SK-N-SH (cell line): ENCODE measurements at regions not wholly inside any gene's neighbourhood (a gene's known extent, or its start where the extent isn't known, plus 50 kb on each side); places are given as distances from the start of the nearest gene placed in this dataset.

Experiments used
- CTCF ChIA-PET: fragments of 300-600, 350-600 bp; formaldehyde crosslinking; extraction: SDS; loops from one replicate; lab custom pipeline; 2021; lab: Yijun Ruan, JAX
- POLR2A ChIA-PET: fragments of 350-600 bp; sonication (Branson Sonifier 250); formaldehyde crosslinking; extraction: SDS; loops from one replicate; lab custom pipeline; 2020; ENCODE audit warnings: antibody characterized with exemption, inconsistent platforms; lab: Yijun Ruan, JAX
- DNase-seq: peaks from one replicate; pipeline ENCODE4 v3.0.0; 2012
- H2AFZ ChIP-seq: fragments of 200-600 bp; sonication (generic); 2 replicates; pipeline ENCODE4 v1.8.1; 2016; ENCODE audit warnings: antibody characterized with exemption, mild to moderate bottlenecking, low read depth
- H3F3A ChIP-seq: fragments of 200-600 bp; sonication (generic); replicated peaks from 2 replicates; pipeline ENCODE3; 2016; ENCODE audit warnings: antibody characterized with exemption, mild to moderate bottlenecking; ENCODE audit not compliant: insufficient read depth
- H3K27ac ChIP-seq, 2 experiments: fragments of 200-500 bp in 1 of 2; fragments of 200-600 bp in 1 of 2; sonication (Bioruptor generic) in 1 of 2; sonication (generic), shearing (Covaris generic) in 1 of 2; 2 replicates each; pipeline versions ENCODE4 v1.5.1 to v1.6.1; 2014 to 2016; ENCODE audit warnings: low read depth in 2 of 2, inconsistent platforms in 1 of 2, low read length in 1 of 2, mild to moderate bottlenecking in 1 of 2, mixed read lengths in 1 of 2
- H3K27me3 ChIP-seq: fragments of 200-600 bp; sonication (generic), shearing (Covaris generic); 2 replicates; pipeline ENCODE4 v1.6.1; 2016; ENCODE audit warnings: mixed run types; ENCODE audit not compliant: insufficient read depth
- H3K36me3 ChIP-seq, 2 experiments: fragments of 200-500 bp in 1 of 2; fragments of 200-600 bp in 1 of 2; sonication (Bioruptor generic) in 1 of 2; sonication (generic) in 1 of 2; replicated peaks in 1 of 2; 2 replicates each; pipeline versions ENCODE3 to v1.5.1; 2014 to 2016; ENCODE audit warnings: low read length in 1 of 2, mild to moderate bottlenecking in 1 of 2; ENCODE audit not compliant: insufficient read depth in 2 of 2, control insufficient read depth in 1 of 2
- H3K4me1 ChIP-seq, 2 experiments: fragments of 200-500 bp in 1 of 2; fragments of 200-600 bp in 1 of 2; sonication (Bioruptor generic) in 1 of 2; sonication (generic), shearing (Covaris generic) in 1 of 2; 2 replicates each; pipeline versions ENCODE4 v1.5.1 to v1.6.1; 2014 to 2016; ENCODE audit warnings: low read depth in 1 of 2, low read length in 1 of 2, mixed run types in 1 of 2; ENCODE audit not compliant: insufficient read depth in 2 of 2, control insufficient read depth in 1 of 2
- H3K4me2 ChIP-seq: fragments of 200-600 bp; sonication (generic), shearing (Covaris generic); 2 replicates; pipeline ENCODE4 v1.6.1; 2017; ENCODE audit warnings: mixed run types
- H3K4me3 ChIP-seq, 2 experiments: fragments of 200-500 bp in 1 of 2; fragments of 200-600 bp in 1 of 2; sonication (Bioruptor generic) in 1 of 2; sonication (generic), shearing (Covaris generic) in 1 of 2; 2 replicates each; pipeline versions ENCODE4 v1.5.1 to v1.8.1; 2014 to 2016; ENCODE audit warnings: low read depth in 2 of 2, inconsistent platforms in 1 of 2, low read length in 1 of 2, mild to moderate bottlenecking in 1 of 2, mixed read lengths in 1 of 2, moderate library complexity in 1 of 2
- H3K79me2 ChIP-seq: fragments of 200-600 bp; sonication (generic); 2 replicates; pipeline ENCODE4 v1.8.1; 2017; ENCODE audit warnings: mild to moderate bottlenecking; ENCODE audit not compliant: insufficient read depth
- H3K9ac ChIP-seq: fragments of 200-600 bp; sonication (generic); 2 replicates; pipeline ENCODE4 v1.6.1; 2017; ENCODE audit warnings: mixed run types
- H3K9me2 ChIP-seq: fragments of 200-600 bp; sonication (generic); 2 replicates; pipeline ENCODE4 v1.6.1; 2017; ENCODE audit warnings: mixed run types
- H3K9me3 ChIP-seq: fragments of 200-600 bp; sonication (generic); 2 replicates; pipeline ENCODE4 v1.6.1; 2017; ENCODE audit warnings: mixed run types, mild to moderate bottlenecking, moderate library complexity
- H4K20me1 ChIP-seq: fragments of 200-600 bp; sonication (generic); 2 replicates; pipeline ENCODE4 v1.6.1; 2017; ENCODE audit warnings: mild to moderate bottlenecking, mixed run types; ENCODE audit not compliant: insufficient read depth
- CTCF ChIP-seq: fragments of 200-600 bp; sonication (generic); IDR thresholded peaks from 2 replicates; pipeline ENCODE4 v1.6.1; 2017; ENCODE audit warnings: antibody characterized with exemption, mild to moderate bottlenecking, moderate library complexity
- EZH2phosphoT487 ChIP-seq: fragments of 200-600 bp; sonication (generic); IDR thresholded peaks from 2 replicates; pipeline ENCODE4 v1.6.1; 2017; ENCODE audit warnings: low read depth, mixed run types, mild to moderate bottlenecking, antibody characterized with exemption, moderate library complexity, borderline replicate concordance
- GABPA ChIP-seq: IDR thresholded peaks from 2 replicates; pipeline ENCODE4 v1.4.0; 2012; ENCODE audit warnings: low read depth, mild to moderate bottlenecking
- GATA2 ChIP-seq: sonication (generic); formaldehyde crosslinking; IDR thresholded peaks from 2 replicates; pipeline ENCODE4 v1.5.0; 2020; ENCODE audit warnings: mild to moderate bottlenecking, missing genetic modification reagents
- MXI1 ChIP-seq: IDR thresholded peaks from 2 replicates; pipeline ENCODE4 v1.6.1; 2012; ENCODE audit warnings: mild to moderate bottlenecking, low read depth, low read length, improper control_type of control experiment
- NRF1 ChIP-seq: IDR thresholded peaks from 2 replicates; pipeline ENCODE4 v1.6.1; 2012; ENCODE audit warnings: low read depth, mild to moderate bottlenecking, low read length
- RAD21 ChIP-seq: IDR thresholded peaks from 2 replicates; pipeline ENCODE4 v1.6.1; 2012; ENCODE audit warnings: mild to moderate bottlenecking, low read length
- RCOR1 ChIP-seq: fragments of 150-350 bp; IDR thresholded peaks from 2 replicates; pipeline ENCODE4 v1.6.1; 2017; ENCODE audit warnings: antibody characterized with exemption, low read length
- RFX5 ChIP-seq: IDR thresholded peaks from 2 replicates; pipeline ENCODE4 v1.6.1; 2012; ENCODE audit warnings: mild to moderate bottlenecking, improper control_type of control experiment, low read length
- RXRA ChIP-seq: IDR thresholded peaks from 2 replicates; pipeline ENCODE4 v1.4.0; 2012; ENCODE audit warnings: low read depth, mild to moderate bottlenecking, borderline replicate concordance
- SMC3 ChIP-seq: IDR thresholded peaks from 2 replicates; pipeline ENCODE4 v1.6.1; 2012; ENCODE audit warnings: low read depth, low read length, improper control_type of control experiment
- TAF1 ChIP-seq: IDR thresholded peaks from 2 replicates; pipeline ENCODE4 v1.6.1; 2012; ENCODE audit warnings: low read depth, mild to moderate bottlenecking, low read length, moderate library complexity, borderline replicate concordance
- TEAD4 ChIP-seq: IDR thresholded peaks from 2 replicates; pipeline ENCODE4 v1.4.0; 2012; ENCODE audit warnings: mild to moderate bottlenecking, borderline replicate concordance; ENCODE audit not compliant: insufficient read depth
- USF2 ChIP-seq: fragments of 150-350 bp; IDR thresholded peaks from 2 replicates; pipeline ENCODE4 v1.6.1; 2017; ENCODE audit warnings: antibody characterized with exemption, low read length, low read depth, borderline replicate concordance
- ZBTB33 ChIP-seq: IDR thresholded peaks from 2 replicates; pipeline ENCODE4 v1.4.0; 2012; ENCODE audit warnings: low read depth, borderline replicate concordance
- WGBS: methylation state at CpG from one replicate; pipeline ENCODE4 v1.1.6; 2017; ENCODE audit warnings: low lambda C conversion rate; 5-methylcytosine and 5-hydroxymethylcytosine counted together

- Histone ChIP-seq H3F3A (no peaks in the 10 kb centered on the region), H3K4me1 (peaks cover 0 to under 1% of the 10 kb centered on the region in 2 experiments; a peak in 2 of 4 replicates), H3K9ac (no peak overlapping the region), H2AFZ (no peak overlapping the region; the same call in 1 of the 2 replicates), H3K4me2 (no peak overlapping the region), H4K20me1 (no peaks in the 10 kb centered on the region), H3K79me2 (no peaks in the 10 kb centered on the region), H3K9me2 (no peaks in the 10 kb centered on the region), H3K27ac (no peak overlapping the region), H3K9me3 (no peaks in the 10 kb centered on the region), H3K4me3 (peak overlapping the region in 1 of 2 experiments; percentile 32; a peak in 1 of 4 replicates), H3K36me3 (no peaks in the 10 kb centered on the region), H3K27me3 (no peaks in the 10 kb centered on the region)
- POLR2A ChIA-PET = interaction anchor here (1.8 kb wide), 1 partner anchor 386 kb away, joined by 8 read pairs; no protein-coding TSS in a partner anchor
- CTCF ChIA-PET = interaction anchor here (0.6 to 1.5 kb wide), 8 partner anchors 13 to 420 kb away, joined by 3 to 6 read pairs (median 3); no protein-coding TSS in a partner anchor
- WGBS = 20% methylated on average over 3 of the region's 3 CpGs
- peak; percentile 33 for DNase-seq
- TF ChIP-seq RFX5 (no peak), GATA2 (CRISPR knock-in tag) (no peak), CTCF (peak; percentile 78), TAF1 (no peak), USF2 (no peak), RAD21 (peak; percentile 81), SMC3 (peak; percentile 88), MXI1 (no peak), GABPA (no peak)
Observed at GRCh38 chr13:44050450-44051063, 170.9 kb downstream of the LACC1 start.

- Histone ChIP-seq H3K27ac (0 out of 4 replicates have a peak overlapping the region, but pooled peaks of 1 of the 2 experiments have one; percentile 5), H3K36me3 (no peaks in the 10 kb centered on the region), H3K9me3 (no peaks in the 10 kb centered on the region), H4K20me1 (no peaks in the 10 kb centered on the region), H3K4me1 (no peaks in the 10 kb centered on the region; a peak in 2 of 4 replicates), H3K9ac (no peak overlapping the region), H3K27me3 (no peaks in the 10 kb centered on the region), H3K4me2 (no peak overlapping the region), H3K9me2 (no peaks in the 10 kb centered on the region), H2AFZ (no peak overlapping the region), H3K79me2 (no peaks in the 10 kb centered on the region), H3F3A (no peaks in the 10 kb centered on the region), H3K4me3 (no peak overlapping the region)
- DNase-seq = no peak
- POLR2A ChIA-PET = interaction anchor here (1.8 kb wide), 1 partner anchor 386 kb away, joined by 8 read pairs; no protein-coding TSS in a partner anchor
- no peak for TF ChIP-seq RCOR1
- no peak for TF ChIP-seq EZH2phosphoT487
- no peak for TF ChIP-seq NRF1
- TF ChIP-seq ZBTB33 = no peak
- TF ChIP-seq TEAD4 = no peak
- no peak for TF ChIP-seq TAF1
- TF ChIP-seq RAD21 = no peak
- no peak for TF ChIP-seq RXRA
- TF ChIP-seq USF2 = no peak
- CTCF ChIA-PET = interaction anchor here (1.0 to 2.4 kb wide), 4 partner anchors 143 to 419 kb away, joined by 3 to 11 read pairs (median 4); no protein-coding TSS in a partner anchor
Observed at GRCh38 chr13:44051405-44051804, 171.7 kb downstream of the LACC1 start.
